ENCODE measurements at regions not wholly inside any gene's neighbourhood (a gene's known extent, or its start where the extent isn't known, plus 50 kb on each side); places are given as distances from the start of the nearest gene placed in this dataset.

- TF ChIP-seq ZFX (IDR thresholded peaks at IDR 0.05) = no peak
- no peak for TF ChIP-seq CTCF (conservative IDR thresholded peaks at IDR 0.05)
- H3K27ac ChIP-seq = no peak overlapping the region
Observed at GRCh38 chr17:79148584-79148983, 74.0 kb downstream of the ENGASE start.

GRCh38 chr17:79147746-79148506, 73.3 kb downstream of the ENGASE start:
- TF ChIP-seq ZFX (IDR thresholded peaks at IDR 0.05) (no peak), CTCF (conservative IDR thresholded peaks at IDR 0.05) (no peak)
- no peak overlapping the region for H3K27ac ChIP-seq

GRCh38 chr17:79146562-79146961, 71.9 kb downstream of the ENGASE start:
- no peak overlapping the region for H3K27ac ChIP-seq
- TF ChIP-seq ZFX (IDR thresholded peaks at IDR 0.05) (no peak), CTCF (conservative IDR thresholded peaks at IDR 0.05) (no peak)

- no peak for TF ChIP-seq CTCF (conservative IDR thresholded peaks at IDR 0.05)
- TF ChIP-seq ZFX (IDR thresholded peaks at IDR 0.05) = no peak
- H3K27ac ChIP-seq = no peak overlapping the region
Observed at GRCh38 chr17:79145548-79145947, 70.9 kb downstream of the ENGASE start.

GRCh38 chr17:79144133-79144532, 69.5 kb downstream of the ENGASE start:
- TF ChIP-seq ZFX (IDR thresholded peaks at IDR 0.05) = no peak
- TF ChIP-seq CTCF (conservative IDR thresholded peaks at IDR 0.05) = no peak

GRCh38 chr17:79142375-79142774, 67.8 kb downstream of the ENGASE start:
- H3K27ac ChIP-seq = no peak overlapping the region
- TF ChIP-seq CTCF (conservative IDR thresholded peaks at IDR 0.05) (no peak), ZFX (IDR thresholded peaks at IDR 0.05) (no peak)

More at GRCh38 chr17:79144133-79144532, 69.5 kb downstream of the ENGASE start:
- H3K27ac ChIP-seq = no peak overlapping the region

- no peak overlapping the region for H3K27ac ChIP-seq
- no peak for TF ChIP-seq ZFX (IDR thresholded peaks at IDR 0.05)
- no peak for TF ChIP-seq CTCF (conservative IDR thresholded peaks at IDR 0.05)
Observed at GRCh38 chr17:79141578-79142355, 67.1 kb downstream of the ENGASE start.

Data from C4-2B (cell line).